Duodenal mucosa (tissue), 2 donors: ENCODE measurements at regions not wholly inside any gene's neighbourhood (a gene's known extent, or its start where the extent isn't known, plus 50 kb on each side); places are given as distances from the start of the nearest gene placed in this dataset.

Experiments used
- H3K27ac ChIP-seq: one replicate; pipeline ENCODE4 v1.7.0; 2013; ENCODE audit warnings: low read depth, low read length
- H3K27me3 ChIP-seq, 2 donors: one replicate each; pipeline ENCODE4 v1.7.0; 2013; ENCODE audit warnings: low read length in 2 of 2, control low read depth in 1 of 2; ENCODE audit not compliant: insufficient read depth in 2 of 2, control insufficient read depth in 1 of 2
- H3K36me3 ChIP-seq, 2 donors: one replicate each; pipeline ENCODE4 v1.7.0; 2013; ENCODE audit warnings: low read length in 2 of 2, control low read depth in 1 of 2; ENCODE audit not compliant: insufficient read depth in 2 of 2, control insufficient read depth in 1 of 2
- H3K4me1 ChIP-seq, 2 donors: one replicate each; pipeline ENCODE4 v1.7.0; 2013; ENCODE audit warnings: low read length in 2 of 2, control low read depth in 1 of 2; ENCODE audit not compliant: insufficient read depth in 2 of 2, control insufficient read depth in 1 of 2
- H3K4me3 ChIP-seq, 2 donors: one replicate each; pipeline ENCODE4 v1.7.0; 2013; ENCODE audit warnings: low read length in 2 of 2, low read depth in 1 of 2
- H3K9ac ChIP-seq, 2 donors: one replicate each; pipeline ENCODE4 v1.7.0; 2013; ENCODE audit warnings: low read length in 2 of 2, low read depth in 1 of 2
- H3K9me3 ChIP-seq, 2 donors: one replicate each; pipeline ENCODE4 v1.7.0; 2013; ENCODE audit warnings: low read length in 2 of 2, control low read depth in 1 of 2; ENCODE audit not compliant: control insufficient read depth in 1 of 2

- Histone ChIP-seq H3K4me1 (peaks cover 8 to 16% of the 10 kb centered on the region in 2 donors), H3K9ac (no peak overlapping the region), H3K36me3 (no peaks in the 10 kb centered on the region), H3K9me3 (no peaks in the 10 kb centered on the region), H3K27ac (no peak overlapping the region), H3K27me3 (no peaks in the 10 kb centered on the region), H3K4me3 (no peak overlapping the region)
These were observed 181.6 kb downstream of the MID1IP1 start for GRCh38 chrX:38982843-38983242.

GRCh38 chrX:38985375-38985774 lies 184.1 kb downstream of the MID1IP1 start:
- H3K4me3 ChIP-seq: no peak overlapping the region
- H3K27me3 ChIP-seq: no peaks in the 10 kb centered on the region
- no peak overlapping the region for H3K27ac ChIP-seq
- H3K4me1 ChIP-seq: peaks cover 15 to 16% of the 10 kb centered on the region in 2 donors
- H3K9me3 ChIP-seq: no peaks in the 10 kb centered on the region
- no peak overlapping the region for H3K9ac ChIP-seq
- H3K36me3 ChIP-seq: no peaks in the 10 kb centered on the region

GRCh38 chrX:38985945-38986344 lies 184.7 kb downstream of the MID1IP1 start:
- H3K27me3 ChIP-seq: no peaks in the 10 kb centered on the region
- no peaks in the 10 kb centered on the region for H3K36me3 ChIP-seq
- no peak overlapping the region for H3K4me3 ChIP-seq
- H3K4me1 ChIP-seq: peaks cover 15 to 16% of the 10 kb centered on the region in 2 donors
- H3K27ac ChIP-seq: no peak overlapping the region
- H3K9me3 ChIP-seq: no peaks in the 10 kb centered on the region
- no peak overlapping the region for H3K9ac ChIP-seq

GRCh38 chrX:38986586-38986985 lies 185.3 kb downstream of the MID1IP1 start:
- Histone ChIP-seq H3K27ac (no peak overlapping the region), H3K9ac (no peak overlapping the region), H3K27me3 (no peaks in the 10 kb centered on the region)

GRCh38 chrX:38987198-38987651 lies 186.0 kb downstream of the MID1IP1 start:
- H3K27ac ChIP-seq: no peak overlapping the region
- H3K9ac ChIP-seq: no peak overlapping the region
- H3K4me1 ChIP-seq: peaks cover 12 to 16% of the 10 kb centered on the region in 2 donors
- H3K4me3 ChIP-seq: no peak overlapping the region
- H3K36me3 ChIP-seq: no peaks in the 10 kb centered on the region
- H3K27me3 ChIP-seq: no peaks in the 10 kb centered on the region
- H3K9me3 ChIP-seq: no peaks in the 10 kb centered on the region

More at GRCh38 chrX:38986586-38986985, 185.3 kb downstream of the MID1IP1 start:
- no peak overlapping the region for H3K4me3 ChIP-seq
- H3K9me3 ChIP-seq: no peaks in the 10 kb centered on the region
- H3K36me3 ChIP-seq: no peaks in the 10 kb centered on the region
- peaks cover 15 to 16% of the 10 kb centered on the region in 2 donors for H3K4me1 ChIP-seq

- no peak overlapping the region for H3K4me3 ChIP-seq
- H3K27me3 ChIP-seq: no peaks in the 10 kb centered on the region
- no peaks in the 10 kb centered on the region for H3K9me3 ChIP-seq
- no peak overlapping the region for H3K9ac ChIP-seq
- no peak overlapping the region for H3K27ac ChIP-seq
- no peaks in the 10 kb centered on the region for H3K36me3 ChIP-seq
- H3K4me1 ChIP-seq: peaks cover 9 to 15% of the 10 kb centered on the region in 2 donors
These were observed 187.0 kb downstream of the MID1IP1 start for GRCh38 chrX:38988301-38988700.

GRCh38 chrX:38989076-38989475 lies 187.8 kb downstream of the MID1IP1 start:
- no peak overlapping the region for H3K9ac ChIP-seq
- no peaks in the 10 kb centered on the region for H3K9me3 ChIP-seq
- peaks cover 9% of the 10 kb centered on the region in 2 donors for H3K4me1 ChIP-seq
- H3K36me3 ChIP-seq: no peaks in the 10 kb centered on the region
- no peak overlapping the region for H3K4me3 ChIP-seq
- H3K27ac ChIP-seq: no peak overlapping the region
- H3K27me3 ChIP-seq: no peaks in the 10 kb centered on the region

GRCh38 chrX:38991656-38992440 lies 190.6 kb downstream of the MID1IP1 start:
- no peak overlapping the region for H3K4me3 ChIP-seq
- no peak overlapping the region for H3K9ac ChIP-seq
- no peaks in the 10 kb centered on the region for H3K36me3 ChIP-seq
- no peaks in the 10 kb centered on the region for H3K27me3 ChIP-seq
- H3K27ac ChIP-seq: no peak overlapping the region
- no peaks in the 10 kb centered on the region for H3K9me3 ChIP-seq
- peaks cover 5 to 9% of the 10 kb centered on the region in 2 donors for H3K4me1 ChIP-seq

- no peak overlapping the region for H3K4me3 ChIP-seq
- H3K36me3 ChIP-seq: no peaks in the 10 kb centered on the region
- no peaks in the 10 kb centered on the region for H3K9me3 ChIP-seq
- H3K4me1 ChIP-seq: peaks cover 0 to 9% of the 10 kb centered on the region in 2 donors
- H3K9ac ChIP-seq: no peak overlapping the region
- no peaks in the 10 kb centered on the region for H3K27me3 ChIP-seq
- no peak overlapping the region for H3K27ac ChIP-seq
These were observed 191.3 kb downstream of the MID1IP1 start for GRCh38 chrX:38992441-38993096.

- H3K4me3 ChIP-seq: no peak overlapping the region
- H3K27me3 ChIP-seq: no peaks in the 10 kb centered on the region
- H3K9me3 ChIP-seq: no peaks in the 10 kb centered on the region
- H3K4me1 ChIP-seq: peaks cover 0 to 3% of the 10 kb centered on the region in 2 donors
- no peaks in the 10 kb centered on the region for H3K36me3 ChIP-seq
- no peak overlapping the region for H3K27ac ChIP-seq
- no peak overlapping the region for H3K9ac ChIP-seq
These were observed 192.2 kb downstream of the MID1IP1 start for GRCh38 chrX:38993500-38993899.
